Fibroblast of gingiva (primary cell): ENCODE measurements at regions not wholly inside any gene's neighbourhood (a gene's known extent, or its start where the extent isn't known, plus 50 kb on each side); places are given as distances from the start of the nearest gene placed in this dataset.

Experiments used
- DNase-seq: peaks from one replicate; pipeline ENCODE4 v3.0.0-alpha.2; 2011; ENCODE audit warnings: low read depth

DNA sequence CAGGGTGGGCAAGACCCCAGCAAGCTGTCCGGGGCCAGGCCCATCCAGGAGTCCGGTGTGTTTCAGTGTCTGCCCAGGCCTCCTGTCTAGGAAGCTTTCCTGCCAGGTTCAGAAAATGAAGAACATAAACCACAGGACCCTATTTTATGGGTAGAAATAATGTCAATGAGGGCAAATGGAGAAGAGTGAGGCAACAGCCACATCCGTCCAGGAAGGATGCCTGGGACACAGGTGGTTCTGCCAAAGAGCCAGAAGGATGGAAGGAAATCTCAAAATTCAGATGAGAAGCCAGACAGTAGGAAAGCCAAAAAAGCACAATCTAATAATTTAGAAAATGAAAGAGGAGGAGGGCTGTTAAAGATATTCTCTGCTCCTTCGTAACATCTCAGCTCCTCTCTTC, 262.3 kb downstream of the AUH start:
- no peak for DNase-seq

- peak; percentile 50 for DNase-seq
Observed at GRCh38 chr9:91100878-91101450, 260.8 kb downstream of the AUH start.

GRCh38 chr9:91101611-91102168, 260.0 kb downstream of the AUH start:
- no peak for DNase-seq

DNA sequence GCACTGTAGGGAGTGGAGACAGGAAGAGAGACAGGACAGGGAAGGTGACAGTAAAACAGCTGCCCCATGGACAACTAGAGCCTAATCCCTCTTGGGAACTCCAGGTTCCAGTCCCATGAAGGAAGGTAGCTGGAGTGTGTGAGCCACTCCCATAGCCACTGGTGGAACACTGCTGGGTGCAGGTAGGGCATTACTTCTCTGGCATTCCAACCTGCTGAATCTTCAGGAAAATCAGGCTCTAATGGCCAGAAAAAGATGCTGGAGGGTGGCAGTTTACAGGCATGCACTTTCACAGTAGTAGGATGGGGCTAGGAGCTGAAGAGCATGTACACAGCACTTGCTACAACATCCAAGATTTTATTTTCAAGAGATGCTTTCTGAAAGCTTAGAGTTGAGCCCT, 259.4 kb downstream of the AUH start:
- DNase-seq, result no peak

DNA sequence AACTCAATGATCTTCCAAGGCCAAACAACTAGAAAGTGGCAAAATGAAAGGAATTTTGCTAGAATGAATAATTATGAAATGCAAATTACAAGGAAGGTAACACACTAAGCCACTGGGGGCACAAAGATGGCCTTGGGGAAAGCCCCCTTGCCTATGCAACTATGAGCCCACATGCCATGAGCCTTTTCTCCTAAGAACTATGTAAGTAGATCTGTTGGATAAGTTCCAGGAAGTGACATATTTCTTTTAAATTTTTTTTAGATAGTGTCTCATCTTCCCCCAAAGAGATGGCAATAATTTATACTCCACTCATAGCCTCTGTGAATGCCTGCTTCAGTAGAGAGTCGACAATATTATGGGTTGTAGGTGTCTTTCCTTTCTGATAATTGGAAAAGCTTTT, 257.8 kb downstream of the AUH start:
- DNase-seq, result no peak

GRCh38 chr9:91106415-91107081, 255.2 kb downstream of the AUH start:
- no peak for DNase-seq

GRCh38 chr9:91111226-91111625, 250.5 kb downstream of the AUH start:
- DNase-seq, result no peak

- DNase-seq, result no peak
Observed at GRCh38 chr9:91111876-91112275, 249.8 kb downstream of the AUH start.

DNA sequence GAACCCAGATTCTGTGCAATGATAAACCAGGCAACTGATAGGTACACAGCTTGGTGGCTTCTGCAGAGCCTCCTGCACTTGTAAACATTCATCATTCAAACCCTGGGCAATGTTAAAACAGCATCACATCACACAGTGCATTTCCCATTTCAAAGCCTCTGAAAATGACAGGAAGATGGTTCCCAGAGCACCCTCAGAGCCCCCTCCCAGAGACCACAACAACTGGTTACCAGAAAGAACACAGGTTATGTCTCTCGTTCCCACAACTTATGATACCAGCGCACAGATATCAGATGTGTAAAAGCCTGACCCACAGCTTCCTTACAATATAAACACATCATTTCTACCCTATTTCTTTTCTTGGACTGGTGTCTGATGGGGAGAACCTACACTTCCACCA, 248.7 kb downstream of the AUH start:
- DNase-seq, result no peak

DNA sequence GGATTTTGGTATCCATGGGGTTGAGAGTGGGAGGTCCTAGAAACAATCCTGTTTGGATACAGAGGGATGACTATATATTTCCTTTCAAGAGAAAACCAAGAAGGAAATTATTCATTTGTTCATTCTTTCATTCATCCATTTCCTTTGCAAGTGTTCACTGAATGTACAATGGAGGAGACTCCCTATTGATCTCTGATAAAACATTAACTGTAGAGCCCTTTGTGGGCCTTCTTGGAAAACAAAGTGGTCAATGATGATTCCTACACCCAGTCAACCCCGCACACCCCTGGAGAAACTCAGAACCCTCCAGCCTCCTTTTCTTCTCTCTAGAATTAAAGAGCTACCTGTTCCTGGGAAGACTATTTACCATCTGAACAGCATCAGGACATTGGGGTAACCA, 247.3 kb downstream of the AUH start:
- no peak for DNase-seq

- peak; percentile 33 for DNase-seq
Observed at GRCh38 chr9:91116211-91116610, 245.5 kb downstream of the AUH start.

DNA sequence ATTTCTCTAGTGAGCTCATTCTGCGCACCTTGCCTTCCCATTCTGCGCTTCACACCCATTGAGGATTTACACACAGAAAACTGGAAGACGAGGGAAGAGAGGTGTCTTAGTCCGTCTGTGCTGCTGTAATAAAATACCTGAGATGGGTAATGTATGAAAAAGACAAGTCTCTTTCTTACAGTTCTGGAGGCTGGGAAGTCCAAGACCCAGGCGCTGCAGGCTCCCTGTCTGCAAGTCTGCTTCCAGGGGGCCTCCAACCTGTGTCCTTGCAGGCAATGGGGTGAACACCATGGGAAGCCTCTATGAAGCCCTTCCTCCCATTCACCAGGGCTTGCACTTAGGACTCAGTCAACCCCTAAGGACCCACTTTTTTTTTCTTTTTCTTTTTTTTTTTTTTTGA, 245.0 kb downstream of the AUH start:
- no peak for DNase-seq

DNA sequence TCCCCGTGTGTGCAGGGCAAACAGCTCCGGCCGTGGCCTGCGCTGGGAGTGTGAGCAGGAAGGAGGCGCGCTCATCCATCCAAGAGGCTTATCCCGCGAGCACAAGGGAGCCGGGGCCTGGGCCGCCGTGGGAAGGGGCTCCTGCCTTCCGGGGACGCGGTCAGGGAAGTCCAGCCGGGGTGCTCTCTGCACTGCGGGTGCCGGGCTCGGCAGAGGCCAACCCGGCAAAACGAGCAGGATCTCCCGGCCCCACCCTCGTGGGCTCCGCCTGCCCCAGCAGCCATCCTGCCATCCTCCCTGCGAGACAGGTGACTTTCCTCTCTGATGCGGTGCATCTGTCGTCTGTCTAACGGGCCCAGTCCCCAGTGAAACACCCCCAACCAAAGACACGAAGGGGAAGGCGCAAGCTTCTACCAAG, 244.2 kb downstream of the AUH start:
- DNase-seq, result no peak

DNA sequence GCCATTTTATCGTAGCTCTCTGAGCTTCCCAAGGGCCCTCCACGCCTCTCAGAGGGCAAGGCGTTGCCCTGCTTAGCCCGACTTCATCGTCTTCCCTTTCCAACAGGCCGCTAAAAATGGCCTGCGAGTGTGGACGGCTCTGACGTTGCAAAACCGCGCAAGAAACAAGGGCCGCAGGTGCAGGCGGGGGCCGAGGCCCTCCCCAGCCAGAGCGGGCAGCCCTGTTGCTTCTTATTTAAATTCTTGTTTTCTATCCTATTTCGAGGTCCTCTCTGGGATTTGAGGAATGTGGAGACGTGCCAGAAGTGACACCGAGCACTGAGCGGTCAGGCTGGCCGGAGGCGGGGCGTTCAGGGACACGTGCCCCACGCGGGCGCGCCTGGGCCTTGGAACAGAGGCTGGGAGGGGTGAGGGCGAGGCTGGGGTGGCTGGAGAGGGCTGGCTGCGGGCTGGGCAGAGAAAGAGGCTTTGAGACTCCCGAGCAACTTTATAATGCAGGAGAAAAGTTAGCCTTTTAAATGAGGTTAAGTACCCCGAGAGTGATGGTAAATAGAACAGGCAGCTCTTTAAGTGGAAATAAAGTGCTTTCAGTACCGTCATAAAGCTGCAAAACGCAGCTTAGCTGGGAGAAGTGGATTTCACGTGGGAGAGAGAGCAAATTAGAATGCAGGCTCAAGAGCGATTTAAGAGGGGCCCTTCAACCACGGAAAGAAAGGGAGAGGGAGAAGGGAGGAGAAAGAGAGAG, 243.6 kb downstream of the AUH start:
- peak; percentile 86 for DNase-seq

DNA sequence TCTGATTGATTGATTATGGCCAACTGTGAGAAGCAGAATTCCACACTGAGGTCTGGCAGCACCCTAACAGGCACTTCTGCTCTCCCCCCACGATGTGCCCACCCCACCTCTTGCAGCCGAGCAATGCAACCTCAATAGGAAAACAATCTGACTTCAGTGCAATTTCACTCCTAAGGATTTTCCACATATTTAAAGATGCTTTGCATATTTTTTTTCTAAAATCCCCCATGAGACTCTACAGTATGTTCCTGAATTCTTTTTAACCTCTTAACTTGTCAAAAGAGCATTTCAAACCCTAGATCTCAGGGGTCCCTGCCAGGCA, 243.1 kb downstream of the AUH start:
- DNase-seq, result no peak

GRCh38 chr9:91119142-91119541, 242.6 kb downstream of the AUH start:
- peak; percentile 66 for DNase-seq

DNA sequence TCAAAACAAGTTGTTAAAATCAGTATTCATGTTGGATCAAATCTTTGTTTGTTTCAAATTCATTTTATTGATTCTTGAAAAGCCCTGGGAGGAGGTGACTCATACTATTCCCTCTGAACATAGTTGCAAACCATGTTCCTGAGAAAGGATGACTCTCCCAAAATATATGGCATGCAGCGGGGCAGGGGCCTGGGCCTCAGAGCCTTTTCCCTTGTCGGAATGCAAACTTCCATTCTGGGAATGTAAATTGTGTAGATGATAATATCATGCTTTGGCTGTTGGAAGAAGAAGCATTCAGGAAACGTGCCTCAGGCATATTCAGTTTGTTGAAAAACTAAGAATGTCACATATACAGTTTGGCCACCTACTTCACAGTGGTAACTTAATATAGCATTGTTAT, 242.0 kb downstream of the AUH start:
- DNase-seq, result peak; percentile 42

DNA sequence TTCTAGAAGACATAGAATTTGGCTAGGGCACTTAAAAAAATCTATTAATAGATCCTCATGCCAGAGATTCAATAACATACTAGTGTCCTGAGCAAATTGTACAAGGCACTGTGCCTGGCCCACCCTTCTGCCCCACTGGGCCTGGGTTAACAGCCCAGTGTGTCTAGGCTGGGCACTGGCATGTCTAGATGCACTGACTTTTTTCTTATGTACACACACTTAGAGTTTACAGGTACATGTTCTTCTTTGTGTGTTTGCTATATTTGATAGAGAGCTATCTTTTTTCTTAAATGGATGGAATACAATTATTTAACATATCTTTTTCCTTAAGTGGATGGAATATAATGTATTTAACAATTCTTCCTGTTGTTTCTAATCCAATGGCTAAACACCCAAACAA, 241.5 kb downstream of the AUH start:
- DNase-seq, result no peak

GRCh38 chr9:91122755-91123154, 239.0 kb downstream of the AUH start:
- no peak for DNase-seq

- peak; percentile 56 for DNase-seq
Observed at GRCh38 chr9:91126761-91127445, 234.8 kb downstream of the AUH start.

DNA sequence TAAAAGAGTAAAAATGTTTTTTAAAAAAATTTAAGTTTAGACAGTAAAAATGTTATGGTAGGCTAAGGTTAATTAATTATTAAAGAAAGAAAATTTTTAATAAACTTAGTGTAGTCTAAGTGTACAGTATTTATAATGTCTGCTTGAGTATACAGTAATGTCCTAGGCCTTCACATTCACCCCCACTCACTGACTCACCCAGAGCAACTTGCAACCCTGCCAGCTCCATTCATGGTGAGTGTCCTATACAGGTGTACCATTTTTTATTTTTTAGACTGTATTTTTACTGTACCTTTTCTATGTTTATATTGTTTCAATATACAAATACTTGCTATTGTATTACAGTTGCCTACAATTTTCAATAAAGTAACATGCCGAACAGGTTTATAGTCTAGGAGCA, 234.1 kb downstream of the AUH start:
- no peak for DNase-seq

DNA sequence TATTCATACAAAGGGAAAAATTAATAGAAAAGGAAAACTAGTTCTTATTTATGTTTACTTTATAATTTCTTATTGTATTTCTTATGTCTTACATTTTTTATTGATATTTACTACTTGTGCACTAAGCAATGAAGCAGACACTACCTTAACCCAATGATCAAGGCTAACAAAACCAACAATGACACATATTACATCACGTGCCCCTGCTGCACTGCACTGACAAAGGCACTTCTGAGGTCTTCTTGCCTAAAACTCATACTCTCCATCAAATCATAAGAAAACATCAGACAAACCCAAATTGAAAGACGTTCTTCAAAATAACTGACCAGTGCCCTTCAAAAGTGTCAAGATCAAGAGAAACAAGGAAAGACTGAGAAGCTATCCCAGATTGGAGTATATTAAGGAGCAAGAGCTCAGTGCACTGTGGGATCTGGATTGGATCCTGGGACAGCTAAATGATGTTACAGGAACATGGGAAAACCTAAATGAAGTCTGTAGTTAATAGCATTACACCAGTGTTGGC, 230.9 kb downstream of the AUH start:
- no peak for DNase-seq

DNA sequence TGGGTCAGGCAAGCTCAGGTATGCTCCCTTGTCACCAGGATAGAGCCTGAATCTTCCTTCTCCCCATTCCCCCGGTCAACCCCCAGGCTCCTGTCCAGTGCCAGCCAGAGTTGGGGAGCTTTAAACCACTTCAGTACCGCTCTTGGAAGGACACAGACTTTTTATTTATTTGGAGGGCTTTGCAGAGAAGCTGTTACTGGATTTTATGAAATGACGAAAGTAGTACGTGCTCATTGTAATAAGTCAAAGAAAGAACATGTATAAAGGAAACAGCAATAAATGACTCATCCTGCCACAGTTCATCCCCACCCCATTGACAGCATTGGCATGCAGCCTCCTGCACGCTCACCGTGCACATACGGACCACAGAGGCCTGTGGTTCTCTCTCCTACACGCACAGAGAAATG, 230.3 kb downstream of the AUH start:
- DNase-seq, result peak; percentile 91
